ENCODE measurements at regions not wholly inside any gene's neighbourhood (a gene's known extent, or its start where the extent isn't known, plus 50 kb on each side); places are given as distances from the start of the nearest gene placed in this dataset.
"Not testable (repeated sequence)": the region's sequence is repeated elsewhere in the genome, so short reads cannot be mapped to it uniquely, and the experiment has no call there.

- DNase-seq (ENCODE audit: low read depth in 2 of 3, low spot score in 2 of 3): no peak
Measured at GRCh38 chr5:87034557-87034956, 233.1 kb upstream of the RASA1 start.

GRCh38 chr5:87042554-87042953 lies 225.1 kb upstream of the RASA1 start:
- DNase-seq (ENCODE audit: low read depth in 2 of 3, low spot score in 2 of 3): no peak

GRCh38 chr5:87048156-87048555 lies 219.5 kb upstream of the RASA1 start:
- DNase-seq (ENCODE audit: low read depth in 2 of 3, low spot score in 2 of 3): no peak

DNA sequence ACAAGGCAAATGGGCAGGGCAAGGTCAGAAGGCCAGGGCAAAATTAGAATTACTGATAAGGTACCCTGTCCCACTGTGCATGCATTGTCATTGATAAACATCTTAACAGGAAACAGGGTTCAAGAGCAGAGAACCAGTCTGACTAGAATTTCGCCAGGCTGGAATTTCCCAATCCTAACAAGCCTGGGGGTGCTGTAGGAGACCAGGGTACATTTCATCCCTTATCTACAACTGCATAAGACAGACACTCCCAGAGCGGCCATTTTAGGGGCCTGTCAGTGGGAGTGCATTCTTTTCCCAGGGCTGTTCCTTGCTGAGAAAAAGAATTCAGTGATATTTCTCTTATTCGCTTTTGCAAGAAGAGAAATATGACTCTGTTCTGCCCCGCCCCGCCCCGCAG lies 218.7 kb upstream of the RASA1 start:
- DNase-seq (ENCODE audit: low read depth in 2 of 3, low spot score in 2 of 3): not testable (repeated sequence)

DNA sequence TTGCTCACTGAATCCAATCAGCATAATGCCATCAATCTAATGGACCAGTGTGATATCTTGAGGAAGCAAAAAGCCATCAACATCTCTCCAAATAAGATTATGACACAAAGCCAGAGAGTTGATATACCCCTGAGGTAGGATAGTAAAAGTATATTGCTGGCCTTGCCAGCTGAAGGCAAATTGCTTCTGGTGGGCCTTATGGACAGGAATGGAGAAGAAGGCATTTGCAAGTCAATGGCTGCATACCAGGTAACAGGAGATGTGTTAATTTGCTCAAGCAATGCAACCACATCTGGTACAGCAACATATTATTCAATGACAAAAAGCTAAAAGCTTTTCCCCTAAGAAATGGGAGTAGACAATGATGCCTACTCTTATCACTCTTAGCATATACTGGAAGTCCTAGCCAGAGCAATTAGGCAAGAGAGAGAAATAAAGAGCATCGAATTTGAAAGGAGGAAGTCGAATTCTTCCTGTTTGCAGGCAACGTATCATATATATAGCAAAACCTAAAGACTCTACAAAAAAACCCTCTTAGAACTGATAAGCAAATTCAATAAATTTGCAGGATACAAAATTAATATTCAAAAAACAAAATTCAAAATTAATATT lies 216.1 kb upstream of the RASA1 start:
- no peak for DNase-seq (ENCODE audit: low read depth in 2 of 3, low spot score in 2 of 3)

GRCh38 chr5:87053146-87053545 lies 214.5 kb upstream of the RASA1 start:
- DNase-seq (ENCODE audit: low read depth in 2 of 3, low spot score in 2 of 3): no peak

GRCh38 chr5:87054821-87055220 lies 212.9 kb upstream of the RASA1 start:
- no peak for DNase-seq (ENCODE audit: low read depth in 2 of 3, low spot score in 2 of 3)

GRCh38 chr5:87061046-87061445 lies 206.6 kb upstream of the RASA1 start:
- no peak for DNase-seq (ENCODE audit: low read depth in 2 of 3, low spot score in 2 of 3)

DNA sequence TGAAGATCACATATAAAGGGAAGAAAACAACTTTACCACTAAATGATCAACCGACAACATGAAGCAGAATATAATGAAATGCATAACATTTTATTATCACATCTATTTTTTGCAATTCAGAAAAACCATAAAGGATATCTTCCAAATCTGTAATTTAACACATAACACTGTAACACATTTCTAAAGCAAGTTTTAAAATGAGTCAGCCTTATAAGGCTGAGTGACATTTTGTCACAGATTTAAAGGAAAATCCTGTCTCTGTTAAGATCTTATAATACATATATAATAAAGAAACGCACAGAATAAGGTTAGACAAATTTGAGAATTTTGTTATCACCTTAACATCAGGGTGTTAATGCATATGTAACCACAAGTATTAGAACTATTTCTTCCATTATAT lies 198.4 kb upstream of the RASA1 start:
- DNase-seq (ENCODE audit: low read depth in 2 of 3, low spot score in 2 of 3): no peak

DNA sequence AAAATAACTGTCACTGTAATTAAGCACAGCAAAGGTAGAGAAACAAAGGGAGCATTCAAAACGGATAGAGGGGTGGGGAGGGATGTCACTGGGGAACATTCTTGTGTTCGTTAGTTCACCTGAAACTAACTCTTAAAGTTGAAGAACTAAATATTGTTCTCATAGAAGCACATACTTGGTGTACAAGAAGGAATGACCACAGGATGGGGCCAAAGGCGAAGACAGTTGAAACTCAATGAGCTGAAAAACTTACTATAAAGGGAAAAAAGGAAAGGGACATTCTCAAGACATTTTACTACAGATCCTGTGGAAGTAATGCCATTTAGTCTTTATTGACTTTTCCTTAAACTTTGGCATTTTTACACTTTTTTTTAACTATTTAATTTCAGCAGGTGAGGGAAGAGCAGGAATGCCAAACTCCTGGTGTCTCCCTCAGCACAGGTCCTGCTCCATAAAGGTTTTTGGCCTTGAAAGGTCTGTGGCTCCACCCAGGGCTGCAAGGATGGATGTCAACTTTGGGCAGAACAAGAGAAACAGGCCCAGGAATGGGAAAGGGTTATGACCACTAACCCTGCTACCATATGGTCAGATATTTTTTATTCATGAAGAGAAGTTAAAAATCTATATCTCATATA lies 197.6 kb upstream of the RASA1 start:
- DNase-seq (ENCODE audit: low read depth in 2 of 3, low spot score in 2 of 3): peak in 2 of 3 donors; percentile 28 to 68

DNA sequence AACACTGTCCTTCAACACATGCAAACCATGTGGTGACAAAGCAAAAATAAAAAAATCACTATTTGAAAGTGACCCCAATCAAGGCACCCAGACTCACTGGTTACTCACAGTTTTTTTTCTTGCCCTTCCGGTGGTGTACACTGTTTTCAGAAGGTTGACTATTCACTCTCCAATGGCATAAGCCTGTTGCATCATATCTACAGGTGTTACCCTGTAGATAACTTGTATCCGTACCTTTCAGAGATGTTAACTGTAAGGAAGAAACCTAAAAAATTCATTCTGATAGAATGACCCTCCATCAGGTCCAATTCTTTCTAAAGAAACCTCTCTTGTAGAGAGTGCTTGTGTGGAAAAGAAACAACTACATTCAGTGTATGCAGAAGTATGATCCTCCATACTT lies 193.6 kb upstream of the RASA1 start:
- DNase-seq (ENCODE audit: low read depth in 2 of 3, low spot score in 2 of 3): no peak

- DNase-seq (ENCODE audit: low read depth in 2 of 3, low spot score in 2 of 3): peak in 1 of 3 donors; percentile 21
Measured at GRCh38 chr5:87074934-87075541, 192.6 kb upstream of the RASA1 start.

- no peak for DNase-seq (ENCODE audit: low read depth in 2 of 3, low spot score in 2 of 3)
Measured at GRCh38 chr5:87076411-87076810, 191.3 kb upstream of the RASA1 start.

- no peak for DNase-seq (ENCODE audit: low read depth in 2 of 3, low spot score in 2 of 3)
Measured at GRCh38 chr5:87076931-87077330, 190.8 kb upstream of the RASA1 start.

DNA sequence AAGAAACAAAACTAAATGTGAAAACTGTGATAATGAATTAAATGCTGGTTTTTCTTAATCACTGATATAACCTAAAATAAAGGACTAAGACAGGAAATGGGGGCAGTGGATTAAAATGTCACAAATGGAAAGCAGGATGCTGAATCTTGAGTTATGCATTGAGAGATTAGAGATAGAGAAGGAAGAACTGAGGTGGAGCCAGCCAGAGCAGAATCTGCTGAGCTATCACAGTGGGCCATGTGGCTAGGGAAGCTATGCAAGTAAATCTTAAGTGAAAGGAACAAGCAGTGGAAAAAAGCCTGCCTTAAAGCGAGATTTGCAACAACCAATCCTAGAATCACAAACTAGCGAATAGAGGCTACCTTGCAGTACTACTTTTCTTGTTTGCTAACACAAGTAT lies 188.5 kb upstream of the RASA1 start:
- peak in 2 of 3 donors; percentile 44 to 72 for DNase-seq (ENCODE audit: low read depth in 2 of 3, low spot score in 2 of 3)

DNA sequence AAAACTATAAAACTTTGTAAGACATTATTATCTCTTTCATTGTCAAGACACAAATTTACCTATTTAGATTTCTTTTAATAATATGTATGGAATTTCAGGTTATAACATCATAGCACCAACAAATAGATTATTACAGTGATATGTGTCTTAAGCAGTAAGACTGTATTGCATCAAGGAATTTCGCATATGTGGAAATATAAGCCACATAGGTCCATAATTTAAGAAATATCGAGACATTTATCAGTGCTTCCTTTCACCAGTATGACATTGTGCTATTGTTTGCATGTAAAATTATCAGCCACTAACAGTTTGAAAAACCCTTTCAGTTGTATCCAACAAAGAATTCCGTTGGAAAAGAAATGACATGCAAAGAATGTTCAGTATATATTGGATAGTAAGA lies 186.7 kb upstream of the RASA1 start:
- DNase-seq (ENCODE audit: low read depth in 2 of 3, low spot score in 2 of 3): no peak

- DNase-seq (ENCODE audit: low read depth in 2 of 3, low spot score in 2 of 3): peak in 2 of 3 donors; percentile 80 to 90
Measured at GRCh38 chr5:87081511-87082372, 185.9 kb upstream of the RASA1 start.

GRCh38 chr5:87094347-87094746 lies 173.3 kb upstream of the RASA1 start:
- no peak for DNase-seq (ENCODE audit: low read depth in 2 of 3, low spot score in 2 of 3)

- DNase-seq (ENCODE audit: low read depth in 2 of 3, low spot score in 2 of 3): no peak
Measured at GRCh38 chr5:87094833-87095232, 172.8 kb upstream of the RASA1 start.

DNA sequence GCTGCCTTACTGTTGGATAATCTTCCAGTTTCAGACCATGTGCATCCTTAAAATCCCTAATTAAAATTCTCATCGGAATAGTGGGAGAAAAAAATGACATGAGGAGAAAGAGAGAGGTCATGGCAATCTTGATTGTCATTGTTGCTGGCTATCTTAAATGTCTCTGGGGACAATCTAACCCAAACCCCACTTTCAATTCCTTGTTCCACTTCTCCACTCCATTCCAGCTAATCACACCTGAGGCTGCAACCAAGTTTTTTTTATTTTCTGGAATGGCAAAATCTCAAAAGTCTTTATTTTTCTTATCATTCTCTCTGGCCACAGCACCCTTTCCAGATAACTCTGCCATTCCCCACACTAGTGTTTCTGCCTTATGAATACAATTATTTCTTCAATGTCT lies 171.9 kb upstream of the RASA1 start:
- DNase-seq (ENCODE audit: low read depth in 2 of 3, low spot score in 2 of 3): no peak

DNA sequence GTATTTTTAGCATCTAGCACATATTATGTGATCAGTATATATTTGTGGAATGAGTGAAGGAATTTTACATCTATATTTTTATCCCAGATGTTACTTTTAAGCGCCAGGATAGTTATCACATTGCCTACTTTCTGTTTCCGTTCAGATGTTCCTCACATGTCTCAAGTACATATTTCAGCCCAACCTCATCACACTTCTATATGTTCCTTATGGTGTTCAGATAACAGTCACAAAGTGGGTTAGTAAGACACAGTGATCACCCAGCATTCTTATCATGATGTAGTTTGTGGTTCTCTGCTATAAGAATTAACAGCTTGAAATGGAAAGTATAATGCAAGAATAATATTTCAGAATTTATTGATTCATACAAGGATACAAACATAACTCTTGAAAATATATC lies 170.0 kb upstream of the RASA1 start:
- no peak for DNase-seq (ENCODE audit: low read depth in 2 of 3, low spot score in 2 of 3)

All from hematopoietic multipotent progenitor cell (in vitro differentiated cells).